GM18505 (cell line): ENCODE measurements at regions not wholly inside any gene's neighbourhood (a gene's known extent, or its start where the extent isn't known, plus 50 kb on each side); places are given as distances from the start of the nearest gene placed in this dataset.

ENCODE experiments used
- ATAC-seq: cut with Tn5 transposase; IDR thresholded peaks from one replicate; pipeline ENCODE4 v1.9.1; 2021; ENCODE audit not compliant: unreplicated experiment
- POLR2A ChIP-seq: IDR thresholded peaks from 4 replicates; pipeline ENCODE4 v1.6.1; 2011; ENCODE audit warnings: borderline replicate concordance; ENCODE audit not compliant: insufficient read depth, insufficient read length; ENCODE audit errors: extremely low read depth

- ATAC-seq = no peak
- no peak for TF ChIP-seq POLR2A
Observed at GRCh38 chr2:19690429-19690828, 211.4 kb downstream of the TTC32 start.

DNA sequence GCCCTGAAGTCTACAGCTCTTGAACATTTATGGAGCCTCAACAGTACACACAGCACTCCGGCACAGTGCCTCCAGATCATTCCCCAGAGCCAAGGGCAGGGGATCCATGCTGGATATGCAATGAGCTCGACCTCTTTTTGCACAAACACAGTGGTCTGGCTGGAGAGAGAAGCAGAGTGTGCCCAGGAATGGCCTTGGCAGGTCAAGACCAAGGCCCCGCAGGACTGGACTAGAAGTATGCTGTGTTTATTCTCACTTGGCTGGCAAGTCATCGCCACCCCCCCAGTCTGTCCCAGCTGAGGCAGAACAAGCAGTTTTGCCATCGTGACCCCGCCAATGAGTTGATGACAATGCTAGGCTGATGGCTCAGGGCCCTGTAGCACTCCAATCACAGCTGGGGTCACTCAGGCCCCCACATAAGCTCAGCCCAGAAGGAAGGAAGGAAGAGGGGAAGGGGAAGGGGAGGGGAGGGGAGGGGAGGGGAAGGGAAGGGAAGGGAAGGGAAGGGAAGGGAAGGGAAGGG, 212.1 kb downstream of the TTC32 start:
- ATAC-seq = no peak
- TF ChIP-seq POLR2A = no peak

DNA sequence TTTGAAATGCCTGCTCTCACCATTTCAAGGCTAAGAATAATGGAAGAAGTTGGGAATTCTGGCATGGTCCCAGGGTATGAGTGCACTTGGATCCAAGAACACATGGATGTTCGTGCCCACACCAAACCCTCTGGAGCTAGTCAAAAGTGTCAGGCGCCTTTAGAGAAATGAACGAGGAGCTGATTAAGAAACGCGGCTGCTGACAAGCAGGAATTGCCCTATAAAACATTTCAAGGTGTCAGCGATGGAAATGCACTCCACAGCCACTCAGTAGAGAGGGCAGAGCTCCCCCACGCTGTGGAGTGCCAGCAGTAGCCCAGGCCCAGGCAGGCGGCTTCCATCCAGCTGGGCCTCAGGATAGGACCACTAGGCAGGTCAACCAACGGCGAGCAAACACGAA, 213.7 kb downstream of the TTC32 start:
- TF ChIP-seq POLR2A = no peak
- no peak for ATAC-seq

GRCh38 chr2:19687017-19687659, 214.6 kb downstream of the TTC32 start:
- ATAC-seq = no peak
- TF ChIP-seq POLR2A = no peak

GRCh38 chr2:19686439-19686838, 215.3 kb downstream of the TTC32 start:
- TF ChIP-seq POLR2A = no peak
- no peak for ATAC-seq

DNA sequence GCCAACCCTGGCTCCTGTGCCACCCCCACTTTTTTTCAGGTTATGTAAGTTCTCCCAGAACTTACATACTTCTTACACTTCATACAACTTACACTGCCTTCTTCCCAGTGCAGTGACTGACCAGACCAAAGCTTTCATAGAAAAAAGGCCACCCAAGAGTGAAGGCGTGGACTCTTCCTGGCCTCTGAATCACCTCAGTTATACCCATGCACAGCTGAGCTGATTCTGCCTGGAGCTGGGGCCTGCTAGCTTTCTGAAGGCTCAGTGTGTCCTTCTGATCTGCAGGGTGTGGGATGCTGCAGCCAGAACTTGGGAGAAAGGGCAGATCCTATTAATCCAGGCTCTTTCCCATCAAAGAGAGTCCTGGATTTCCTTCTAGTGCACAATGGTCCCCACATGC, 216.1 kb downstream of the TTC32 start:
- TF ChIP-seq POLR2A = no peak
- ATAC-seq = no peak

DNA sequence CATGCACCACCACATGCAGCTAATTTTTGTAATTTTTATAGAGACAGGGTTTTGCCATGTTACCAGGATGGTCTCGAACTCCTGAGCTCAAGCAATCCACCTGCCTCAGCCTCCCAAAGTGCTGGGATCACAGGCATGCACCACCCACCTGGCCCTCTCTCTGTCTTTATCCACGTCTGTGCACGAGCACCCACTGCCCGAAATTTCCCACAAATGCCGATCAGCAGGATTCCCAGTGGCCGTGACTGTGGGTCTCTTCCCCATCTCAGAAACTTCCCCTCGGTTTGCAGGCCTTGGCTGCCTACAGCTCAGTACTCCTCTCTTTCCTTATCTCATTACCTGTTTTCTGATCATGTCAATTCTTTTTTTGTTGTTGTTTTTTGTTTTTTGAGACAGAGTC, 217.3 kb downstream of the TTC32 start:
- TF ChIP-seq POLR2A = no peak
- no peak for ATAC-seq

GRCh38 chr2:19683556-19683955, 218.2 kb downstream of the TTC32 start:
- TF ChIP-seq POLR2A = no peak
- ATAC-seq = no peak

DNA sequence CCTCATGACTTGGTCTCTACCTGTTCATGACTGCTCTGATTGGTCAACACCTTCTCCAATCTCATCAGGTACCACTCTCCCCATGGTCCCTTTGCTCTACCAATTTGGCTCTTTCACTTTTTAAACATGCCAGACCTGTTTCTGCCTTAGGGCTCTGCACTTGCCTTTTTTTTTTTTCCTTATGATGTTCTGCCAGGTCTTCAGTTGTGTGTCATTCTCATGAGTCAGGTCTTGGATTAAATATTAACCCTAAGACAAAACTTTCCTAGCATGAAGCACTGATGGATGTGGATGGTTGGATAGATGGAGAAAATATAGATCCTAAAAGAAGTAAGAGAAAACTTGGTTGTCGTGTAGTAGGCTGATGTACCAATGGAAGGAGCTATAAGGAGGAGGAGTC, 219.3 kb downstream of the TTC32 start:
- TF ChIP-seq POLR2A = no peak
- no peak for ATAC-seq

GRCh38 chr2:19677825-19678518, 223.8 kb downstream of the TTC32 start:
- no peak for ATAC-seq
- no peak for TF ChIP-seq POLR2A

DNA sequence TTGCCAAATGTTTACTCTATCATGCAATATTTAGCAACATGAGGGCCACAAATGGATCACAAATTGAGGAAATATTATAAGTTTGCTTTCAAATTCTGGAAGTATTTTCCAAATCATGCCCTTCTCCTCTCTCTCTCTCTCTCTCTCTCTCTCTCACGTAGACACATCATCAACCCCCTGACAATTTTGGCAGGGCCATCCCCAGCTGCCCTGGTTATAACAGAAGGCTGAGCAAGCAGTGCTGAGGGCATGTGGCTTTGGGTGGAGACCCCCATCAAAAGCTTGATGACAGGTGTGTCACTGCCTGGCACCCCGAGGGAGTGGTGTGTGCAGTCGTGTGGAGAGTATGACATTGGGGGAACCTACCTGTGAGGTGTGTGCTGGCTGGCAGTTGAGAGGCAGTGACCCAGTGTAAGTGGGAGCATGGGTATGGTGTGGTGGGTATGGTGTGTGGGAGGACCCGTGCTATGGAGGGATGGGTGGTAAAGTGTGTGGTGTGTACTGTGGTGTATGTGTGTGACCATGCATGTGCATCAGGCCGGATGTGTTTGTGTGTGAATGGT, 224.5 kb downstream of the TTC32 start:
- TF ChIP-seq POLR2A = no peak
- no peak for ATAC-seq

- ATAC-seq = no peak
- TF ChIP-seq POLR2A = no peak
Observed at GRCh38 chr2:19676770-19677169, 225.0 kb downstream of the TTC32 start.

DNA sequence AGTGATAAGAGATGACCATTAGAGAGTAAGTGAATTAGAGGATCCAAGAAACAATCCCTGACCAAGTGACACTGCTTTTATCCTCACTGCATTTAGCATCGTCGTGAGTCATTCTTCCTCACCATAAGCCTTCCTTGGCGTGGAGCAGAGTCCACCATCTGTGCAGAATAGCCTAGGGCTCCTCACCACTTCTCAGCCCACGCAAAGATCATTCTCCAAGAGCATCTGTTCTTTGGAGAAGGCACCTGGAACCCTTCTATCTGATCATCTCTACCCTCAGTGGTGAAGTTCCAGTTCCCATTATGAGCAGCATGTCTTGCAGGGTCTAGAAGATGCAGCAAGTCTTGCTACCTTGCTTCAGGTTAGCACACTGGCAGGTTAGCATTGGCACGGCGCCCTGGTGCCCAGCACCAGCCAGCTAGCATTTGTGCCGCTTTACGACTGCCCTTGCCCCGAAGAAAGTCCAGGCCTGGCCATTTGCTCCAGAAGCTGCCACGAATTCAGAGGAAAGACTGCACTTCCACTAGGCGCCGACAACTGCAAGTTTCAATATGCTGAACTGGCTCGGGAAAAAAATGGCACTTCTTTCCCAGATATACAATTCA, 225.8 kb downstream of the TTC32 start:
- no peak for ATAC-seq
- no peak for TF ChIP-seq POLR2A
